ENCODE measurements at regions not wholly inside any gene's neighbourhood (a gene's known extent, or its start where the extent isn't known, plus 50 kb on each side); places are given as distances from the start of the nearest gene placed in this dataset.

GRCh38 chr17:72470734-72471133 lies 349.9 kb downstream of the SOX9 start:
- 74% methylated on average over 2 of the region's 2 CpGs; no CpG with 5 or more reads in 1 of the 2 experiments for WGBS, 2 experiments (ENCODE audit: insufficient coverage in 1 of 2, insufficient read length in 1 of 2)
- H3K27me3 Mint-ChIP-seq (ENCODE audit: insufficient read depth), result peaks cover 11% of the 10 kb centered on the region
- no peak for TF ChIP-seq CTCF (conservative IDR thresholded peaks at IDR 0.05)

GRCh38 chr17:72471296-72471695 lies 350.5 kb downstream of the SOX9 start:
- no peak overlapping the region for H3K27ac ChIP-seq (ENCODE audit: low read depth, low read length)
- peaks cover 3% of the 10 kb centered on the region for H3K4me1 ChIP-seq (ENCODE audit: control insufficient read depth, insufficient read depth, low read length)
- Mint-ChIP-seq H3K4me3 (no peak overlapping the region), H3K4me1 (peaks cover 14% of the 10 kb centered on the region), H3K27me3 (ENCODE audit: insufficient read depth) (peaks cover 11% of the 10 kb centered on the region), H3K9me3 (peaks cover 2% of the 10 kb centered on the region), H3K27ac (no peak overlapping the region), H3K36me3 (ENCODE audit: low read depth) (no peaks in the 10 kb centered on the region)
- H3K9ac ChIP-seq (ENCODE audit: extremely low read depth, low read length, poor library complexity, severe bottlenecking), result no peak overlapping the region
- no peaks in the 10 kb centered on the region for H3K36me3 ChIP-seq (ENCODE audit: control insufficient read depth, insufficient read depth, low read length)
- TF ChIP-seq CTCF (conservative IDR thresholded peaks at IDR 0.05), result no peak
- no peaks in the 10 kb centered on the region for H3K9me3 ChIP-seq (ENCODE audit: control insufficient read depth, low read length)
- 92 to 93% methylated on average over 2 to 3 of the region's 3 CpGs for WGBS, 2 experiments (ENCODE audit: insufficient coverage in 1 of 2, insufficient read length in 1 of 2)
- no peak for DNase-seq
- H3K4me3 ChIP-seq (ENCODE audit: low read length), result no peak overlapping the region
- H3K27me3 ChIP-seq (ENCODE audit: control insufficient read depth, insufficient read depth, low read length, poor library complexity, severe bottlenecking), result no peaks in the 10 kb centered on the region

More at GRCh38 chr17:72470734-72471133, 349.9 kb downstream of the SOX9 start:
- no peak overlapping the region for H3K27ac Mint-ChIP-seq
- Histone ChIP-seq H3K9me3 (ENCODE audit: control insufficient read depth, low read length) (no peaks in the 10 kb centered on the region), H3K27ac (ENCODE audit: low read depth, low read length) (no peak overlapping the region), H3K36me3 (ENCODE audit: control insufficient read depth, insufficient read depth, low read length) (no peaks in the 10 kb centered on the region), H3K4me1 (ENCODE audit: control insufficient read depth, insufficient read depth, low read length) (peaks cover 3% of the 10 kb centered on the region), H3K4me3 (ENCODE audit: low read length) (no peak overlapping the region), H3K27me3 (ENCODE audit: control insufficient read depth, insufficient read depth, low read length, poor library complexity, severe bottlenecking) (peaks cover 4% of the 10 kb centered on the region), H3K9ac (ENCODE audit: extremely low read depth, low read length, poor library complexity, severe bottlenecking) (no peak overlapping the region)
- peaks cover 2% of the 10 kb centered on the region for H3K9me3 Mint-ChIP-seq
- H3K4me1 Mint-ChIP-seq, result peaks cover 11% of the 10 kb centered on the region
- no peak overlapping the region for H3K4me3 Mint-ChIP-seq
- no peak for DNase-seq
- H3K36me3 Mint-ChIP-seq (ENCODE audit: low read depth), result no peaks in the 10 kb centered on the region

GRCh38 chr17:72472106-72472505 lies 351.3 kb downstream of the SOX9 start:
- H3K27ac ChIP-seq (ENCODE audit: low read depth, low read length), result no peak overlapping the region
- H3K9me3 Mint-ChIP-seq, result peaks cover 2% of the 10 kb centered on the region
- peaks cover 11% of the 10 kb centered on the region for H3K27me3 Mint-ChIP-seq (ENCODE audit: insufficient read depth)
- no peaks in the 10 kb centered on the region for H3K36me3 Mint-ChIP-seq (ENCODE audit: low read depth)
- 91% methylated on average over 3 of the region's 3 CpGs; no CpG with 5 or more reads in 1 of the 2 experiments for WGBS, 2 experiments (ENCODE audit: insufficient coverage in 1 of 2, insufficient read length in 1 of 2)
- H3K9me3 ChIP-seq (ENCODE audit: control insufficient read depth, low read length), result no peaks in the 10 kb centered on the region
- no peaks in the 10 kb centered on the region for H3K36me3 ChIP-seq (ENCODE audit: control insufficient read depth, insufficient read depth, low read length)
- H3K4me3 ChIP-seq (ENCODE audit: low read length), result no peak overlapping the region
- peaks cover 2% of the 10 kb centered on the region for H3K27me3 ChIP-seq (ENCODE audit: control insufficient read depth, insufficient read depth, low read length, poor library complexity, severe bottlenecking)
- no peak for TF ChIP-seq CTCF (conservative IDR thresholded peaks at IDR 0.05)
- DNase-seq, result no peak
- no peak overlapping the region for H3K27ac Mint-ChIP-seq
- H3K4me1 ChIP-seq (ENCODE audit: control insufficient read depth, insufficient read depth, low read length), result peaks cover 11% of the 10 kb centered on the region
- H3K4me3 Mint-ChIP-seq, result no peak overlapping the region
- H3K9ac ChIP-seq (ENCODE audit: extremely low read depth, low read length, poor library complexity, severe bottlenecking), result no peak overlapping the region
- peaks cover 20% of the 10 kb centered on the region for H3K4me1 Mint-ChIP-seq

Measured in endodermal cell (in vitro differentiated cells).